ENCODE measurements at regions not wholly inside any gene's neighbourhood (a gene's known extent, or its start where the extent isn't known, plus 50 kb on each side); places are given as distances from the start of the nearest gene placed in this dataset.

DNA sequence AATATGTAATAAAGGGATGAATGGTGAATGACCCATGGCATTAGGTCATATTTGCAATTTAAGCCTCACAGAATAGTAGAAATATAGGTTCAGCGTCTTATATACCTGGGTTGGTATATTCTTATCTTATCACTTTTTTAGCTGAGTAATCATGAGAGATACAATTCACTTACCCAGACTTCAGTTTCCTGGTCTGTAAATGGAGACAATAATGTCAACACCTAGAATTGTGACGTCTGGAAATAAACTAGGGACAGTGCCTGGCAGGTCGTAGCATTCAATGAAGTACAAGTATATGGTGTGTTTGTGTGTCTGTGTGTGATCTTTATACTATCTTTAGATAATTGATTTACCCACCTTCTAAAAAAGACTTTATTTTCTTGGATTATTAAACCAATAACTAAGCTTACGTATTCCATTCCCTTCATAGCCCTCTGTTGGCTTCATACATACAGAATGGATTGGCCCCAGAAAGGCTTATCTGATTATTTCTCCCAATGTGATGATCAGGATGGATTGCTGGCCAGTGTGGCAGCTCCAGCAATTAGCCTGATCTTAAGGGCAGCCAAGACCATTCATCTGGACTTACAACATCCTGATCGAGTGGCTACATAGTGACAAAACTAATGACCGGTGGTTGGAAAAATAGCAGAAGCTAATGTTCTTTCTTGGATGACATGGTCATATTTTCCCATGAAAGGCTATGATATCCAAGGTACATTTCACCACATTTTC is 121.2 kb upstream of the NPVF start:
- H3K4me1 ChIP-seq (ENCODE audit: control insufficient read depth, insufficient read depth, low read length): no peaks in the 10 kb centered on the region
- H3K9me3 ChIP-seq (ENCODE audit: control insufficient read depth, insufficient read depth, low read length): no peaks in the 10 kb centered on the region
- H3K36me3 ChIP-seq (ENCODE audit: control insufficient read depth, insufficient read depth, low read length): no peaks in the 10 kb centered on the region
- no peaks in the 10 kb centered on the region for H3K27me3 ChIP-seq (ENCODE audit: control insufficient read depth, insufficient read depth, low read length)
- no peak overlapping the region for H3K4me3 ChIP-seq (ENCODE audit: low read depth, low read length)
- no peak overlapping the region for H3K9ac ChIP-seq (ENCODE audit: low read depth, low read length)

DNA sequence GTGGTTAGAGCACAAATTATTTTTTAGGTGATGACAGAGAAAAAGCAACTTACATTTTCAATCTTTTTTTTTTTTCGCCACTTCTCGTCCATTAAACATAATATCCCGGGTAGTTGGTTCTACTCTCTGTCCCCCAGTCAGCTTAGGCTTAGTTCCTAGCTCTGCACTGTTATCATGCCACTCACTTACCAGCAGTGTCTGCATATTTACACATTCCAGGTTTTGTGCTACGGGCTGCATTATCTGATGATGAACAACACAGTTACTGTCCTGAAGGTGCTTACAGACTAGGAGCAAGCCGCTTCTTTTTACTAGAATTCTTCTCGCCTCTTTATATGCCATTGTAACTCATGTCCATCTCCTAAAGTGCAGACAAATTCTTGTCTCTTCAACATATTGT is 121.8 kb upstream of the NPVF start:
- Histone ChIP-seq H3K4me3 (ENCODE audit: low read depth, low read length) (no peak overlapping the region), H3K27me3 (ENCODE audit: control insufficient read depth, insufficient read depth, low read length) (no peaks in the 10 kb centered on the region), H3K4me1 (ENCODE audit: control insufficient read depth, insufficient read depth, low read length) (no peaks in the 10 kb centered on the region), H3K36me3 (ENCODE audit: control insufficient read depth, insufficient read depth, low read length) (no peaks in the 10 kb centered on the region), H3K9ac (ENCODE audit: low read depth, low read length) (no peak overlapping the region), H3K9me3 (ENCODE audit: control insufficient read depth, insufficient read depth, low read length) (no peaks in the 10 kb centered on the region)

DNA sequence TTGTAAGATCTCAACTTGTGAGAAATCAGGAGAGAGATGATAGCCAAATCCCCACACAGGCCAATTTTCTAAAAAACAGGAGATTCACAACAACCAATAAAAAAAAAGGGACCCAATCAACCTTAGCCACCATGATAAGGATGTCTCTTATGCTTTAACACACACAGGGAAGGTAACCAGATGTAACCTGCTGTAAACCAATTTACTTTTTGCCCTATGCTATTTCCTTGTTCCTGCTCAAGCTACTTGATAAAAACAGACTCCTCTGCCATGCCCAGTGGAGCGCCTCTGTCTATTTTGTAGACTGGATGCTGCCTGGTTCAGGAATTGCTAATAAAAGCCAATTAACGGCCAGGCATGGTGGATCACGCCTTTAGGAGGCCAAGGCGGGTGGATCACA is 123.5 kb upstream of the NPVF start:
- Histone ChIP-seq H3K9ac (ENCODE audit: low read depth, low read length) (no peak overlapping the region), H3K4me1 (ENCODE audit: control insufficient read depth, insufficient read depth, low read length) (no peaks in the 10 kb centered on the region), H3K4me3 (ENCODE audit: low read depth, low read length) (no peak overlapping the region), H3K27me3 (ENCODE audit: control insufficient read depth, insufficient read depth, low read length) (no peaks in the 10 kb centered on the region), H3K9me3 (ENCODE audit: control insufficient read depth, insufficient read depth, low read length) (no peaks in the 10 kb centered on the region), H3K36me3 (ENCODE audit: control insufficient read depth, insufficient read depth, low read length) (no peaks in the 10 kb centered on the region)

DNA sequence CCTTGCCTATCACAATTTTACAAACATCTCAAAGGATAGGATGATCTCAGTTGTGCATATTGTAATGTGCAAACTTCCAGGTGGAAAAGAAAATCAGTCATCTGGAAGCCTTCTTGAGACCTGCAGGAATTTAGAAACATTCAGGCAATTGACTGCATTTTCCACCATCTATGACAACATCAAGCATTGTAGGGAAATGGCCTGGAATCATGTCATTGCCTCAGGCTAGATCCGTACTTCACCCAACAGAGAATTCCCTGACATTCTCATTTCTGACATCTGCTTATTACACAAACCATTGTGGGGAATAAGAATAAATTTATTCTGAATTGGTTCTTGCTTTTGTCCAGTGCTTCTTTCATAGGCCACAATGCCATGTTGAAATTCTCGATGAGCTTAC is 124.9 kb upstream of the NPVF start:
- Histone ChIP-seq H3K4me3 (ENCODE audit: low read depth, low read length) (no peak overlapping the region), H3K36me3 (ENCODE audit: control insufficient read depth, insufficient read depth, low read length) (no peaks in the 10 kb centered on the region), H3K27me3 (ENCODE audit: control insufficient read depth, insufficient read depth, low read length) (no peaks in the 10 kb centered on the region), H3K4me1 (ENCODE audit: control insufficient read depth, insufficient read depth, low read length) (no peaks in the 10 kb centered on the region), H3K9me3 (ENCODE audit: control insufficient read depth, insufficient read depth, low read length) (no peaks in the 10 kb centered on the region), H3K9ac (ENCODE audit: low read depth, low read length) (no peak overlapping the region)

DNA sequence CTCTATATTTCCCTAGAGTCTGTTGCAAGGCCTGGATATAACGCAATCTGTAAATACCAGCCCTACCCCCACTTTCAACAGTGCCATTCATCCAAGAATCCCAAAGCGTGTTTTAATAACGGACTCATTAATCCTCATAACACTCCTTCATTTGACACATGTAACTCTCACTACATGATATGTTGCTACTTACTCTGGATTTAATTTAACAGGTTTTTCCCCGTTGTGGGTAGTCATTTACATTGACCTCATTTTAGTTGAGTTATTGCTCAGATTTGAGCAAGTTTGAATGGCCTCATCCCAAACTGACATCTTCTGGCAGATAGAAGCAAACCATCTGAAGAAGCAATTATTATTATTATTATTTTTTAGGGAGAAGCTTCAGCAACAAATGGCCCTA is 125.4 kb upstream of the NPVF start:
- no peaks in the 10 kb centered on the region for H3K9me3 ChIP-seq (ENCODE audit: control insufficient read depth, insufficient read depth, low read length)
- no peaks in the 10 kb centered on the region for H3K4me1 ChIP-seq (ENCODE audit: control insufficient read depth, insufficient read depth, low read length)
- H3K4me3 ChIP-seq (ENCODE audit: low read depth, low read length): no peak overlapping the region
- H3K9ac ChIP-seq (ENCODE audit: low read depth, low read length): no peak overlapping the region
- no peaks in the 10 kb centered on the region for H3K36me3 ChIP-seq (ENCODE audit: control insufficient read depth, insufficient read depth, low read length)
- no peaks in the 10 kb centered on the region for H3K27me3 ChIP-seq (ENCODE audit: control insufficient read depth, insufficient read depth, low read length)

DNA sequence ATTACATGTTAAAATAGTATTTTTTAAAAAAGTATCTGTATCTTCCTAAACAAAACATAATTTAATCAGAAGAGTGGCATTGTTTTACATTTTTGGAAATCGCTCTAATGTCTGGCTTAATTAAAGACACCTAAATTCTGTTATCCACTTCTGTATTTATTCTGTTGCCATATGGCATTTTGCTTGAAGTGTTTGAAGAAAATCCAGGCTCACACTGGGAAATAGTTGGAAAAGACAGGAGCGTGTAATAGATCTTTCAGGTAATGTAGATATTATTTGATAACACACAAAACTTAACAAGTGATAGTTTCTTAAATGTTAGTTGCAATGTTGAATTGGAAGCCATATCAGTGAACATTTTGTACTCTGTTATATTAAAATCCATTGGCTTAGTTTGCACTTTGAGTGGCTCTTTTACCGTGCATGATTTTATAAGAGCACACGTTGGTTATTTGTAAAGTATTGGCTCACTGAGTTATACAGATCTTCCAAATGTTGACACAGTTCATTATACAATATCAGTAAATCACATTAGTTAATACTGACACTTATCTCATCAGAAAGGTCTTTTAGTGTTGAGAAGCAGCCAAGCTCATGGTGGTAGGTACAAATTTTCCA is 128.4 kb upstream of the NPVF start:
- no peak overlapping the region for H3K9ac ChIP-seq (ENCODE audit: low read depth, low read length)
- H3K27me3 ChIP-seq (ENCODE audit: control insufficient read depth, insufficient read depth, low read length): no peaks in the 10 kb centered on the region
- H3K4me1 ChIP-seq (ENCODE audit: control insufficient read depth, insufficient read depth, low read length): no peaks in the 10 kb centered on the region
- H3K4me3 ChIP-seq (ENCODE audit: low read depth, low read length): no peak overlapping the region
- no peaks in the 10 kb centered on the region for H3K9me3 ChIP-seq (ENCODE audit: control insufficient read depth, insufficient read depth, low read length)
- no peaks in the 10 kb centered on the region for H3K36me3 ChIP-seq (ENCODE audit: control insufficient read depth, insufficient read depth, low read length)

DNA sequence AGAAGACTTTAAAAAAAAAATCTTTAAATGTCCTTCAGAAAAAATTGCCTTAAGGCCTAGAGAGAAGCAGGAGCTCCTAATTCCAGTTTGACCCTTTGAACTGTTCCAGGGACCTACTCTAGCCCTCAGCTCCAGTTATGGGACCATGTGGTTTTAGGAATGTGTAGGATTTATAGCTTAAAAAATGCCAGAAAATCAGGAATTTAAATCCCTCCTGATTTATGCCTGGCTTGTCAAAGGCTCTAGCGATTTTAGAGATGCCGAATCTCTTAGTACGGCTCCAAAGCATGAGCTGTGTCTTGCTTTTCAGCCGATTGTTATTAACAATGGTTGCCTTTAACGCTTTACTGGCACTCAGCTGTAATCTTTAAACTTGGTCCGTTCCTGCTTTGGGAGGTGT is 130.6 kb upstream of the NPVF start:
- H3K9me3 ChIP-seq (ENCODE audit: control insufficient read depth, insufficient read depth, low read length): no peaks in the 10 kb centered on the region
- H3K36me3 ChIP-seq (ENCODE audit: control insufficient read depth, insufficient read depth, low read length): no peaks in the 10 kb centered on the region

DNA sequence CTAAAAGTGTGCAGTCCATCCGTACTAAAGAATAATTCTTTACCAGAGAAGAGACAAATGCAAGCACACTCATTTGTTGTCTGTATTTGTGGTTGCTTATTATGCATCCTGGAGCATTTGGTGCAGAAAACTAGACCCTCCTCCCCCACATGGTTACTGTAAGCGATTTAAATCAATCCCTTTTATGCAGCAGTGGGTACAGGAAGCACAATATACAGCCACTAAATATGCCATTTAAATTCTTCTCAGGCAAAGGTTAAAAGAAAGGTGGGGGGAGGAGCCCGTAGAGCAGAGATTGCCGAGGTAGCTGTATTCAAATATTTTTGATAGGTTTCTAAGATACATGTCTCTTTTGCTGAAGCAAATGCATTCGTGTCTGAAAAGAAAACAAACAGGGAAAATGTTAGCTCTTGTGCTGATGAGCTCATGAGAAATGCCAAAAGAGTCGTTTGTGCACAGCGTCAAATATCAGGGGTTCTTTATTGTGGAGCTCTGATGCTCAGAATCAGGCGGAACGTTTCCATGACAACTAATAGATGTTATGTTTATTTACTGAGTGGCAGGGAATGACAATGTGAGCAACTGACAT is 131.3 kb upstream of the NPVF start:
- no peaks in the 10 kb centered on the region for H3K9me3 ChIP-seq (ENCODE audit: control insufficient read depth, insufficient read depth, low read length)
- no peaks in the 10 kb centered on the region for H3K36me3 ChIP-seq (ENCODE audit: control insufficient read depth, insufficient read depth, low read length)
- H3K4me1 ChIP-seq (ENCODE audit: control insufficient read depth, insufficient read depth, low read length): no peaks in the 10 kb centered on the region
- no peaks in the 10 kb centered on the region for H3K27me3 ChIP-seq (ENCODE audit: control insufficient read depth, insufficient read depth, low read length)
- H3K4me3 ChIP-seq (ENCODE audit: low read depth, low read length): no peak overlapping the region
- no peak overlapping the region for H3K9ac ChIP-seq (ENCODE audit: low read depth, low read length)

More for the DNA sequence above, 130.6 kb upstream of the NPVF start:
- no peaks in the 10 kb centered on the region for H3K4me1 ChIP-seq (ENCODE audit: control insufficient read depth, insufficient read depth, low read length)
- no peak overlapping the region for H3K9ac ChIP-seq (ENCODE audit: low read depth, low read length)
- H3K4me3 ChIP-seq (ENCODE audit: low read depth, low read length): no peak overlapping the region
- no peaks in the 10 kb centered on the region for H3K27me3 ChIP-seq (ENCODE audit: control insufficient read depth, insufficient read depth, low read length)

DNA sequence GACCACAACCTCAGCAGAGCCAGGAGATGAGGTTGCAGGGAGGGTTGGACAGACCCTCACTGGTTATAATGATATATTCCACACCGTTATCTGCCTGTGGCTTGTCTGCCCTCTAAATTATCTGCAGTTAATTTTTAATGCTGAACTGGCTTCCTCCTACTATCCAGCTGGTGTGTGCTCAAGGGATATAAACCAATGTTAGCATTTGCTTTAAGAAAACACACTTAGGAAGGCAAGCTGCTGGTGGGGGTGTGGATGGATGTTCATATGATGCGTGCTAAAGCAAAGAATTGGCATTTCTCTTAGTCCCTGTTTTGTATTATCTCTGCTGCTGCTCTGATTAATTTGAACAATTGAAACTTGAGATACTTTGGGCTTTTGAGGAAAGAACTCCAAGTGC is 132.2 kb upstream of the NPVF start:
- Histone ChIP-seq H3K4me1 (ENCODE audit: control insufficient read depth, insufficient read depth, low read length) (no peaks in the 10 kb centered on the region), H3K4me3 (ENCODE audit: low read depth, low read length) (no peak overlapping the region), H3K36me3 (ENCODE audit: control insufficient read depth, insufficient read depth, low read length) (no peaks in the 10 kb centered on the region)

DNA sequence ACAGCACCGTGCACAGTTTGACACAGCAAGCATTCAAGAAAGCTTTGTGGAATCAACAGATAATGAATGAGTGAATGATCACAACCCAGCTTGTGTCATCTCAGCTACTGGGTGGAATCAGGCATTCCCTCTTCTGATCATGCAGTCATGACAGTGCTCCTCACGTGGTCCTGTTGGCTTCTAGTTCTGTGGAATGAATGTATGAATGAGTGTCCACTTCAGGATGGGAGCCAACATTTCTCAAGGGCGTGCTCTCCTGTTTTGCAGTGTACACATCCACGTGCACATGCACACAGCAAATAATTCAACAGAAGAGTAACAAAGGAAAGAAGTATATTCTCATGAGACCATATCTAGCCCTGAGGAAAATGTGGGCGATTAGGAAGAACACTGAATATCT is 133.1 kb upstream of the NPVF start:
- Histone ChIP-seq H3K9me3 (ENCODE audit: control insufficient read depth, insufficient read depth, low read length) (no peaks in the 10 kb centered on the region), H3K27me3 (ENCODE audit: control insufficient read depth, insufficient read depth, low read length) (no peaks in the 10 kb centered on the region), H3K4me3 (ENCODE audit: low read depth, low read length) (no peak overlapping the region), H3K9ac (ENCODE audit: low read depth, low read length) (no peak overlapping the region), H3K36me3 (ENCODE audit: control insufficient read depth, insufficient read depth, low read length) (no peaks in the 10 kb centered on the region), H3K4me1 (ENCODE audit: control insufficient read depth, insufficient read depth, low read length) (no peaks in the 10 kb centered on the region)

More for the DNA sequence above, 132.2 kb upstream of the NPVF start:
- Histone ChIP-seq H3K27me3 (ENCODE audit: control insufficient read depth, insufficient read depth, low read length) (no peaks in the 10 kb centered on the region), H3K9ac (ENCODE audit: low read depth, low read length) (no peak overlapping the region), H3K9me3 (ENCODE audit: control insufficient read depth, insufficient read depth, low read length) (no peaks in the 10 kb centered on the region)

DNA sequence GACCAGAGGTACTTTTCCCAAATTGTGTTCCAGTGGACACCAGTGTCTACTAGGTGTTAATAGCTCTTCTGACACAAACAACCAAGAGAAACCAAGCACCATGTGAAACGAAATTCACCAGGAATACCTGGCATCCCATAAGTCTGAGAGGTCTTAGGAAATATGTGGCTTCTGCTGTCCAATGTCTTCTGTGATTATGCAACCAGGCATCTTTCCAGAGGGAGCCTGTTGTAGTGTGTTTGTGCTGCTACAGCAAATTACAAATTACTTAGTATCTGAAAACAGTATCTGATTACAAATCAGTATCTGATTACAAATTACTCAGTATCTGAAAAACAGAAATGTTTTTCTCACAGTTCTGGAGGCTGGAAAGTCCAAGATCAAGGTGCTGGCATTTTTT is 133.6 kb upstream of the NPVF start:
- Histone ChIP-seq H3K9ac (ENCODE audit: low read depth, low read length) (no peak overlapping the region), H3K4me3 (ENCODE audit: low read depth, low read length) (no peak overlapping the region), H3K4me1 (ENCODE audit: control insufficient read depth, insufficient read depth, low read length) (no peaks in the 10 kb centered on the region), H3K36me3 (ENCODE audit: control insufficient read depth, insufficient read depth, low read length) (no peaks in the 10 kb centered on the region), H3K9me3 (ENCODE audit: control insufficient read depth, insufficient read depth, low read length) (no peaks in the 10 kb centered on the region), H3K27me3 (ENCODE audit: control insufficient read depth, insufficient read depth, low read length) (no peaks in the 10 kb centered on the region)

DNA sequence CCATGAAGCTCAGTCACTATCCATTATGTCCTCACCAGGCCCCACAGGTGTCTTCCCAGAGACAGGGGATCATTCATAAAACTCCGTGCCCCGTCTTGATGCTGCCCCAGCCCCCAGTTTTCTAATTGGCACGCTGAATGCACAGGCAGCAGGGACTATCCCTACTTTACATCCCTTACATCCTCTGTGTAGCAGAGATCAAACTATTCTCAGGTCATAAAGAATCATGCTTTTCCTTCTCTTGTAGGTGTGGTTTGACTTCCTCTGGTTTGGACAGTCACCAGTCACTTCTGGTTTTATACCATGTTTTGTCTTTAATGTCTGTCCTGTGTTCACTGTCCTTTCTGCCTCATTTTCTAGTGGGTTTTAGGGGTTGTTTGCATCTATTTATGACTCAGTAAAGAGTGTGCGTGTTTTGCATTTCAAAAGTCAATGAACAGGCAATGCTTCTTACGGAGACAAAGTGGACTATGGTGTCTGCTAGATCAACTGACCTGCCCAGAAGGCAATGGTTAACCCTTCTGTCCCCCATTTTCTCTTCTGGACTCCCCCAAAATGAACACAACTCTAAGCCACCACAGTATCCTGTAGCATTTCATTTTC is 140.4 kb upstream of the NPVF start:
- no peaks in the 10 kb centered on the region for H3K36me3 ChIP-seq (ENCODE audit: control insufficient read depth, insufficient read depth, low read length)
- no peak overlapping the region for H3K9ac ChIP-seq (ENCODE audit: low read depth, low read length)
- H3K9me3 ChIP-seq (ENCODE audit: control insufficient read depth, insufficient read depth, low read length): no peaks in the 10 kb centered on the region
- H3K4me3 ChIP-seq (ENCODE audit: low read depth, low read length): no peak overlapping the region
- H3K27me3 ChIP-seq (ENCODE audit: control insufficient read depth, insufficient read depth, low read length): no peaks in the 10 kb centered on the region
- H3K4me1 ChIP-seq (ENCODE audit: control insufficient read depth, insufficient read depth, low read length): no peaks in the 10 kb centered on the region

Measured in iPS-15b (cell line).